ENCODE measurements at regions not wholly inside any gene's neighbourhood (a gene's known extent, or its start where the extent isn't known, plus 50 kb on each side); places are given as distances from the start of the nearest gene placed in this dataset.

DNA sequence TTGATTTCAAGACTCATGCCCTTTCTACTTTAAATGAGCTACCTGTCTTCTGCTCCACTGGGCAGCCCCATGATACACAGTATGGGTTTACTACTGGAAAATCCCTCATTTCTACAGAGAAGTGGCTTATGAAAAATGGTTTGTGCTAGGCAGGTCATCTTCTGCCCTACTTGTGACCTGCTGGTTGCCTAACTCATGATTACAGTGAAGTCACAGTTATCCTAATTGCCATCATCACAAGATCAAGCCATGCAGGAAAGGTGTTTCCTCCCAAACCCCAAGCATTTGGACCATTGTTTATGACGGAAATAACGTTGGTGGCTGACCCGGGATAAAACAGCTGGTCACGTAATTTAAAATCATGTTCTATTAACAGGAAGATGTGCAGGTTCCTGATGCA, 330.6 kb downstream of the ACTL7B start:
- no peaks in the 10 kb centered on the region for H3K4me1 ChIP-seq
- DNase-seq (ENCODE audit: extremely low spot score): no peak
- intact Hi-C loops (cut with DNase I): no loop called here
- peak in 1 of 2 donors; percentile 54 for TF ChIP-seq POLR2AphosphoS5 (IDR thresholded peaks at IDR 0.05)
- TF ChIP-seq POLR2A (IDR thresholded peaks at IDR 0.05; ENCODE audit: low read depth): no peak
- TF ChIP-seq EP300 (IDR thresholded peaks at IDR 0.05): no peak
- no peak for TF ChIP-seq CTCF (IDR thresholded peaks at IDR 0.05)
- no peaks in the 10 kb centered on the region for H3K9me3 ChIP-seq
- no peaks in the 10 kb centered on the region for H3K36me3 ChIP-seq
- 80% methylated on average over 4 of the region's 4 CpGs for WGBS
- no peaks in the 10 kb centered on the region for H3K27me3 ChIP-seq
- no peak overlapping the region for H3K27ac ChIP-seq (replicated peaks in 1 of 4)
- H3K4me3 ChIP-seq: no peak overlapping the region

DNA sequence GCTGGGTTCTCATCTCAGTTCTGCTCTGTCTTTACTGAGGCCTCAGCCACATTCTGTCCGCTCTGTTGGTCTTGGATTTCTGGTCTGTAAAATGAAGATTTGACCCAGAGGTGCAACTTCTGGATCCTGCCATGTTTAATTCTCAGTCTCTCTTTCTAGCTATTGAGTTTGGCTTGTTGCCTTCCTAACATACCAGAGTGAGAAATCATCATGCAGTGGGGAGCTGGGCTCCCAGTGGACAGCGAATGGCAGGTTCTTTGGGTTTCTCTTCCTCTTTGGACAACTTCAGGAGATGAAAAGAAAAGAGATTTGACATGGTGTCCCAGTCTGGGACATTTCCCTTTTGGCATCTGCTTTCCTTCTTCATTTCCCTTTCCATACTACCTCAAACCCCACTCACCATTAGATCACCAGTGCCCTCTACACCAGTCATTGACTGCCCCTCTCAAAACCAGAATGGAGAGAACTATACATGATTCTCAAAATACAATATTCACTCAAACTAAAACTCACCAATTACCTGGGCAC, 334.7 kb downstream of the ACTL7B start:
- H3K4me1 ChIP-seq: no peaks in the 10 kb centered on the region
- DNase-seq (ENCODE audit: extremely low spot score): no peak
- intact Hi-C loops (cut with DNase I): no loop called here
- WGBS: 59% methylated on average over 2 of the region's 2 CpGs
- H3K27me3 ChIP-seq: no peaks in the 10 kb centered on the region
- H3K4me3 ChIP-seq: no peak overlapping the region
- no peak overlapping the region for H3K27ac ChIP-seq (replicated peaks in 1 of 4)
- TF ChIP-seq CTCF (IDR thresholded peaks at IDR 0.05) (no peak), POLR2AphosphoS5 (IDR thresholded peaks at IDR 0.05) (no peak), EP300 (IDR thresholded peaks at IDR 0.05) (no peak), POLR2A (IDR thresholded peaks at IDR 0.05; ENCODE audit: low read depth) (no peak)
- no peaks in the 10 kb centered on the region for H3K36me3 ChIP-seq
- H3K9me3 ChIP-seq: no peaks in the 10 kb centered on the region

- TF ChIP-seq CTCF (IDR thresholded peaks at IDR 0.05): no peak
- H3K4me3 ChIP-seq: no peak overlapping the region
- no peaks in the 10 kb centered on the region for H3K27me3 ChIP-seq
- intact Hi-C loops (cut with DNase I): no loop called here
- H3K27ac ChIP-seq (replicated peaks in 1 of 4): no peak overlapping the region
- no peaks in the 10 kb centered on the region for H3K4me1 ChIP-seq
- H3K36me3 ChIP-seq: no peaks in the 10 kb centered on the region
- DNase-seq (ENCODE audit: extremely low spot score): no peak
- H3K9me3 ChIP-seq: no peaks in the 10 kb centered on the region
- WGBS: 65% methylated on average over 2 of the region's 2 CpGs
Measured at GRCh38 chr9:108519437-108519836, 336.3 kb downstream of the ACTL7B start.

DNA sequence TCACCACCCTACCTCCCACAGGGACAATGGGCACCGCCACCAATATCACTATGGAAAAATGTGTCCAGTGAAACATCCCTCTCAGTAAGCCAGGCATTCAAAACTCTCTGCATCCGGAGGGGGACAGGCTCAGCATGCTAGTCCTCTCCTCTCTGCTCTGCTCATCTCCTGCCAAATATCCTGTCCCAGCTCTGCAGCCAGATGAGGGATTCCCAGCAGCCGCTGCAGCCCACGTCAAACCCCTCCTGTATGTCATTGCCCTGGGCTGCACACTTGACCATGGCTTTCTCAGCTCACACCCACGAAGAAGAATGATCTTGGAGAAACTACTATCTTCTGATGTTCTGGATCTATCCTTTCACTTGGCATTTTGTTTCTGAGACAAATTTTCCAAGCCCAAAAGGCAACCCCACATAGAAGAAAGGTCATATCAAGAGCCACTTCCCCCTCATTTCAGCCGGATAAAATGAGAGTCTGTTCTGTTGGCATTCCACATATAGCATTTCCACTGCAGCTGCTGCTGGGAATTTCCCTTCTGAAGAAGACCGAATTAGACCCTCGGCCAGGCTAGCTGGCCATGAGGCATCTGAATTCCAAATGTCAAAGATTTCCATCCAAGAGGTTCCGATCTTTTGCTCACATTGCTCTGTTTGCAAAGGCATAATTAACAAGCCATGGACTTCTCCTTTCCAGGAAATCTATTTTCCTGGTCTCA, 338.0 kb downstream of the ACTL7B start:
- TF ChIP-seq EP300 (IDR thresholded peaks at IDR 0.05) (no peak), CTCF (IDR thresholded peaks at IDR 0.05) (no peak), POLR2A (IDR thresholded peaks at IDR 0.05; ENCODE audit: low read depth) (no peak), POLR2AphosphoS5 (IDR thresholded peaks at IDR 0.05) (no peak)
- no peaks in the 10 kb centered on the region for H3K9me3 ChIP-seq
- 58% methylated on average over 9 of the region's 9 CpGs for WGBS
- no peak overlapping the region for H3K4me3 ChIP-seq
- H3K27ac ChIP-seq (replicated peaks in 1 of 4): no peak overlapping the region
- no peak for DNase-seq (ENCODE audit: extremely low spot score)
- intact Hi-C loops (cut with DNase I): no loop called here
- no peaks in the 10 kb centered on the region for H3K36me3 ChIP-seq
- H3K4me1 ChIP-seq: no peaks in the 10 kb centered on the region
- H3K27me3 ChIP-seq: no peaks in the 10 kb centered on the region

DNA sequence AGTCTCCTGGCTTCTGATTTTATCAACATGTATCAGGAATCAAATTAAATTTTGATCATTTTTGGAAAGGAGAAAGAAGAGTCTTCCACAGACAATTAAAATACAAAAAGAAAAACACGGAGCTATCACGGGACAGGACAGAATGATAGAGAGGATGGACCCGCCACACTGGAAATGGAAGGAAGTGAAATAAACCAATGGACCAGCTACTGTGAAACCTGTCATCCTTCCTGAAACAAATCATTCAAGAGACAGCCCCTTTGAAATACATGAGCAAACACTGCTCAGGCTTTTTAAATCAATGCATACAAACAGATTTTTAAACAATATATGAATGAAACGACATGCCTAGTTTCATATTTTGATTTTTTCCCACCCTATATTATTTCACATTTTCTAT, 339.4 kb downstream of the ACTL7B start:
- intact Hi-C loops (cut with DNase I): no loop called here
- Histone ChIP-seq H3K4me3 (no peak overlapping the region), H3K36me3 (no peaks in the 10 kb centered on the region), H3K9me3 (no peaks in the 10 kb centered on the region), H3K27me3 (no peaks in the 10 kb centered on the region), H3K4me1 (no peaks in the 10 kb centered on the region), H3K27ac (replicated peaks in 1 of 4) (no peak overlapping the region)
- DNase-seq (ENCODE audit: extremely low spot score): no peak
- TF ChIP-seq EP300 (IDR thresholded peaks at IDR 0.05): no peak
- TF ChIP-seq POLR2AphosphoS5 (IDR thresholded peaks at IDR 0.05): no peak
- no peak for TF ChIP-seq POLR2A (IDR thresholded peaks at IDR 0.05; ENCODE audit: low read depth)
- TF ChIP-seq CTCF (IDR thresholded peaks at IDR 0.05): no peak
- 74% methylated on average over 4 of the region's 4 CpGs for WGBS
